ENCODE measurements at regions not wholly inside any gene's neighbourhood (a gene's known extent, or its start where the extent isn't known, plus 50 kb on each side); places are given as distances from the start of the nearest gene placed in this dataset.

DNA sequence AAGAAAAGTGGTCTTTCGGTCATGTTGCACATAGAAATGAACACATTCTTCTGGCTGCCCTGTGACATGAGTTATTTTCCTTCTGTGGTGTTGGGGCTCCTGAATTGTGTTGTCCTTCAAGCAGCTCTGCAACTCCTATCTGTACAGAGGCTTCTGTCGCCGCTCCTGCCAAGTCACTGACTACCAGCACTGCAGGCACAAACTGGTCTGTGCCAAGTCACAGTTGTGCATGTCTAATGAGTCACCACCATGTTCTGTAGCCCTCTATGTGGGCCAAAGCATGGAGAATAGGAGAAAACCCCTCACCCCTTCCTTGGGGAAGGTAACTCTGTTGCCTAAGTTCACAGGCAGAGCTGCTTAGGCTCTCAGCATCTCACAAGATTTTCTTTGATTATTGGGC, 283.3 kb downstream of the RPL10L start:
- no peak for TF ChIP-seq CTCF (IDR thresholded peaks at IDR 0.05; ENCODE audit: low read depth, low read length)
- DNase-seq (ENCODE audit: low read depth in 1 of 2, low spot score in 1 of 2): no peak
- Histone ChIP-seq H3K27ac (no peak overlapping the region), H3K4me1 (ENCODE audit: low read depth) (no peaks in the 10 kb centered on the region), H3K27me3 (no peaks in the 10 kb centered on the region), H3K9me3 (ENCODE audit: low read depth) (no peaks in the 10 kb centered on the region), H3K36me3 (no peaks in the 10 kb centered on the region), H3K4me3 (no peak overlapping the region)

DNA sequence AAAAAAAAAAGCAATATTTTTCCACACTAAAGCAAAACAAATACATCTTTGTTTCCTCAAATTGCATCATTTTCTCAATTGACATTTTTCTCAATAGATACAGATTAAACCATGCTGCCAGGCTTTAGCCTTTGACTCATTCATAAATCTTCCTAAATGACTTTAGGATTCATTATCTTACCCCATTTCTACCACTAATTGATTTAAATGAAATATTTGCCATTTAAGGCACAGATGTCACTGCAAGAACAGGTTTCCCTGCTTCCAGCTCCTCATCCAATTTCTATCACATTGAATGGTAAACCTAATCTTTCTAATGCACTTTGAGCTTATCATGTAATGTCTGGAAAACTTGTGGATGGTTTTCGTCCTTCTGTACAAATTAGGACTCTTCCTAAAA, 298.7 kb downstream of the RPL10L start:
- H3K27me3 ChIP-seq: no peaks in the 10 kb centered on the region
- no peaks in the 10 kb centered on the region for H3K9me3 ChIP-seq (ENCODE audit: low read depth)
- no peaks in the 10 kb centered on the region for H3K4me1 ChIP-seq (ENCODE audit: low read depth)
- H3K27ac ChIP-seq: no peak overlapping the region
- H3K4me3 ChIP-seq: no peak overlapping the region
- no peak for TF ChIP-seq CTCF (IDR thresholded peaks at IDR 0.05; ENCODE audit: low read depth, low read length)
- H3K36me3 ChIP-seq: no peaks in the 10 kb centered on the region
- no peak for DNase-seq (ENCODE audit: low read depth in 1 of 2, low spot score in 1 of 2)

- no peaks in the 10 kb centered on the region for H3K9me3 ChIP-seq (ENCODE audit: low read depth)
- no peak overlapping the region for H3K4me3 ChIP-seq
- DNase-seq (ENCODE audit: low read depth in 1 of 2, low spot score in 1 of 2): peak; percentile 2 to 33
- H3K4me1 ChIP-seq (ENCODE audit: low read depth): no peaks in the 10 kb centered on the region
- TF ChIP-seq CTCF (IDR thresholded peaks at IDR 0.05; ENCODE audit: low read depth, low read length): peak; percentile 31
- no peaks in the 10 kb centered on the region for H3K27me3 ChIP-seq
- no peaks in the 10 kb centered on the region for H3K36me3 ChIP-seq
- no peak overlapping the region for H3K27ac ChIP-seq
Measured at GRCh38 chr14:46344327-46344937, 307.1 kb downstream of the RPL10L start.

DNA sequence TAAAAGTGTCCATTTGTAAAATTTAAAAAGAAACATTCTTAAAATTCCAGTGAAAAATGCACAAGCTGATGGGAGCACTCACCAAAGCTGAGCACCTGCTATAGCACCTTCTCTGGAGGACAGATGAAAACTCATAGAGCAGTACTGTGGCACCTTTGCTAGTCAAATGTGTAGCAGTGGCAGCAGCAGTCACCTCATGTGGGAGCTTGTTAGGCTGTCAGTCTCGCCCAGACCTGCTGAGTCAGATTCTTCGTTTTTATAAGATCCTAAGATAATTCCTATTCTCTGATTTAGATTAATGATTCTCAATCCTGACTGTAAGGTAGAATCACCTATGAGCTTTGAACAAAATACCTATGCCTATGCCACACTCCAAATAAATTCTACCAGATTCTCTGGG, 325.8 kb downstream of the RPL10L start:
- Histone ChIP-seq H3K4me3 (no peak overlapping the region), H3K27ac (no peak overlapping the region), H3K27me3 (no peaks in the 10 kb centered on the region), H3K9me3 (ENCODE audit: low read depth) (no peaks in the 10 kb centered on the region), H3K36me3 (no peaks in the 10 kb centered on the region), H3K4me1 (ENCODE audit: low read depth) (peaks cover 4% of the 10 kb centered on the region)
- DNase-seq (ENCODE audit: low read depth in 1 of 2, low spot score in 1 of 2): no peak
- no peak for TF ChIP-seq CTCF (IDR thresholded peaks at IDR 0.05; ENCODE audit: low read depth, low read length)

DNA sequence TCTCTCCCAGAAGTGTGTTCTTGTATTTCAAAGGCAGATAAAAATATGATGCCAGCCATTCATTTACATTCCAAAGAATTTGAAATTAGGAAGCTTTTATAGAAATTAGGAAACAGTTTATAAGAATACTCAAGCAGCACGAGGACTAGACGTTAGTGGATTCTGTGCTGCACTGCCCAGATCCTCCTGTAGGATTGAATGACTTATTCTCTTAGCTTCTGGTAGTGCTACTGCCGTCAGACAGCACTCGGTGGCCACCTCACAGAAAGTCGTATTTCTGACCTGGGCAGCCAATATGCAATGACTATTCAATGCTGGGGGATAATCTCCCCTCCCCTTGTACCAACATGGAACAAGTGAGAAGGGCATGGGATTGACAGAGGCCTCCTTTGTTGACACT, 326.4 kb downstream of the RPL10L start:
- H3K27ac ChIP-seq: no peak overlapping the region
- no peak for DNase-seq (ENCODE audit: low read depth in 1 of 2, low spot score in 1 of 2)
- H3K27me3 ChIP-seq: no peaks in the 10 kb centered on the region
- H3K4me3 ChIP-seq: no peak overlapping the region
- H3K36me3 ChIP-seq: no peaks in the 10 kb centered on the region
- TF ChIP-seq CTCF (IDR thresholded peaks at IDR 0.05; ENCODE audit: low read depth, low read length): no peak
- peaks cover 4% of the 10 kb centered on the region for H3K4me1 ChIP-seq (ENCODE audit: low read depth)
- no peaks in the 10 kb centered on the region for H3K9me3 ChIP-seq (ENCODE audit: low read depth)

DNA sequence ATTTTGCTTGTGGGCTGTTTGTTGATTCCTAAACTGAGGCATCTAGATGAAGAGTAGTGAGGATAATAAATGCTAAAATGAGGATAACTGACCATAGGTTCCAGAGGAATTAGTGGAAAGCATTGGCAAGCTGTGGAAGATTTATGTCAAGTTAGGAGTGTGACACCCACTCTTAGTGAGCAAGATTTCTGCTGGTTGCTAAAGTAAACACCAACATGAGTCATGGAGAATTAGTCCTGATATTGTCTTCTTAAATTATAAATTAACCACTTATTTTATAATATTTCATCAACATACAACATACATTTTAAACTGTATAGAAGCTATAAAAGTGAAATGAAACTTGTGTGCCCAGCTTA, 328.2 kb downstream of the RPL10L start:
- Histone ChIP-seq H3K27me3 (no peaks in the 10 kb centered on the region), H3K36me3 (no peaks in the 10 kb centered on the region), H3K4me1 (ENCODE audit: low read depth) (peaks cover 4% of the 10 kb centered on the region), H3K9me3 (ENCODE audit: low read depth) (no peaks in the 10 kb centered on the region), H3K27ac (peak overlapping the region; percentile 40), H3K4me3 (no peak overlapping the region)
- TF ChIP-seq CTCF (IDR thresholded peaks at IDR 0.05; ENCODE audit: low read depth, low read length): no peak
- DNase-seq (ENCODE audit: low read depth in 1 of 2, low spot score in 1 of 2): no peak

Measured in cardiac muscle cell (in vitro differentiated cells and primary cell).